OCI-LY3 (cell line): ENCODE measurements at regions not wholly inside any gene's neighbourhood (a gene's known extent, or its start where the extent isn't known, plus 50 kb on each side); places are given as distances from the start of the nearest gene placed in this dataset.

Experiments
- H2AFZ ChIP-seq: fragments of 200-600, 300-600 bp; shearing (Covaris generic); 2 replicates; pipeline ENCODE4 v1.6.0; 2014; ENCODE audit warnings: antibody characterized with exemption, low read depth, low read length
- H3K27ac ChIP-seq: fragments of 200-600, 300-600 bp; sonication (generic); 2 replicates; pipeline ENCODE4 v1.5.1; 2014; ENCODE audit warnings: mild to moderate bottlenecking, low read length, moderate library complexity, mixed read lengths
- H3K27me3 ChIP-seq: fragments of 200-600, 300-600 bp; sonication (generic); 2 replicates; pipeline ENCODE4 v1.6.1; 2014; ENCODE audit warnings: low read depth, low read length, mixed read lengths
- H3K36me3 ChIP-seq: fragments of 200-600, 300-600 bp; sonication (generic); replicated peaks from 2 replicates; pipeline ENCODE3; 2014; ENCODE audit warnings: low read depth, low read length, mixed read lengths
- H3K4me1 ChIP-seq: fragments of 300-600, 200-600 bp; sonication (generic); 2 replicates; pipeline ENCODE4 v1.6.1; 2014; ENCODE audit warnings: low read length, mixed read lengths
- H3K4me2 ChIP-seq: fragments of 200-600, 300-600 bp; sonication (generic); 2 replicates; pipeline ENCODE4 v1.6.1; 2014; ENCODE audit warnings: low read length, mixed read lengths
- H3K4me3 ChIP-seq: fragments of 300-600, 200-600 bp; sonication (generic); 2 replicates; pipeline ENCODE4 v1.5.1; 2014; ENCODE audit warnings: antibody characterized with exemption, mild to moderate bottlenecking, low read length, moderate library complexity
- H3K79me2 ChIP-seq: fragments of 300-600, 200-600 bp; shearing (Covaris generic); 2 replicates; pipeline ENCODE4 v1.6.1; 2014; ENCODE audit warnings: mild to moderate bottlenecking, low read length, mixed read lengths
- H3K9ac ChIP-seq: fragments of 300-600, 200-600 bp; shearing (Covaris generic); 2 replicates; pipeline ENCODE4 v1.6.0; 2014; ENCODE audit warnings: mild to moderate bottlenecking, low read length, moderate library complexity
- H3K9me3 ChIP-seq: fragments of 200-600, 300-600 bp; shearing (Covaris generic); 2 replicates; pipeline ENCODE4 v1.6.1; 2014; ENCODE audit warnings: low read length, mixed read lengths; ENCODE audit not compliant: insufficient read depth
- H4K20me1 ChIP-seq: fragments of 200-600, 300-600 bp; sonication (generic); 2 replicates; pipeline ENCODE4 v1.6.1; 2016; ENCODE audit warnings: low read length, mixed read lengths; ENCODE audit not compliant: insufficient read depth
- EZH2phosphoT487 ChIP-seq: fragments of 200-600 bp; shearing (Covaris generic); IDR thresholded peaks from 2 replicates; pipeline ENCODE4 v1.6.1; 2018; ENCODE audit warnings: antibody characterized with exemption, mixed run types, low read depth
- TF ChIP-seq, protein P1 (sequence below): fragments of 200-600, 300-600 bp; sonication (generic); IDR thresholded peaks from 2 replicates; pipeline ENCODE4 v1.5.1; 2014; ENCODE audit warnings: antibody characterized with exemption, low read length, low read depth

DNA sequence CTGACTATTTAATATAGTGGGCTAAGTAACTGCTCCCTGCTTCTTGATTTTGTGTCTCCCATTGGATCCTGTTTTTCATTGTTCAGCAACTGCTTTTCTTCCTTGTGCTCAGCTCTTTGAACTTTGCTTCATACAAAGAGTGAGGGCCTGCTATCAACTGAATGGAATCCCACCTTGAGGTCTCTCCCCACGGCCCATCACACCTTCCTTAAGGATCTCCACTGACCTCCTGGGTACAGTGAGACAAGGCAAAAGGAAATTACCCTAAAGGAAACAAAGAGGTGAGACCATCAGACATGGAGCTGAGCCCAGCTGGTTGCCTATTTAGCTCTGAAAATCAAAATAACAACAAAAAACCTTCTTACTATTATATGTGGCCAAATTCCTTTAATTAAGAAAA lies 91.3 kb upstream of the RPL34 start:
- no peaks in the 10 kb centered on the region for H3K36me3 ChIP-seq

GRCh38 chr4:108527723-108528122 lies 92.7 kb upstream of the RPL34 start:
- no peaks in the 10 kb centered on the region for H3K79me2 ChIP-seq
- no peak overlapping the region for H3K4me2 ChIP-seq
- H3K27me3 ChIP-seq, result no peaks in the 10 kb centered on the region
- H3K27ac ChIP-seq, result no peak overlapping the region
- H3K9me3 ChIP-seq, result no peaks in the 10 kb centered on the region
- H3K9ac ChIP-seq, result no peak overlapping the region
- no peaks in the 10 kb centered on the region for H4K20me1 ChIP-seq
- H2AFZ ChIP-seq, result no peak overlapping the region
- H3K4me3 ChIP-seq, result no peak overlapping the region
- H3K36me3 ChIP-seq, result no peaks in the 10 kb centered on the region
- no peaks in the 10 kb centered on the region for H3K4me1 ChIP-seq
- TF ChIP-seq EZH2phosphoT487, result no peak
- TF ChIP-seq, protein P1, sequence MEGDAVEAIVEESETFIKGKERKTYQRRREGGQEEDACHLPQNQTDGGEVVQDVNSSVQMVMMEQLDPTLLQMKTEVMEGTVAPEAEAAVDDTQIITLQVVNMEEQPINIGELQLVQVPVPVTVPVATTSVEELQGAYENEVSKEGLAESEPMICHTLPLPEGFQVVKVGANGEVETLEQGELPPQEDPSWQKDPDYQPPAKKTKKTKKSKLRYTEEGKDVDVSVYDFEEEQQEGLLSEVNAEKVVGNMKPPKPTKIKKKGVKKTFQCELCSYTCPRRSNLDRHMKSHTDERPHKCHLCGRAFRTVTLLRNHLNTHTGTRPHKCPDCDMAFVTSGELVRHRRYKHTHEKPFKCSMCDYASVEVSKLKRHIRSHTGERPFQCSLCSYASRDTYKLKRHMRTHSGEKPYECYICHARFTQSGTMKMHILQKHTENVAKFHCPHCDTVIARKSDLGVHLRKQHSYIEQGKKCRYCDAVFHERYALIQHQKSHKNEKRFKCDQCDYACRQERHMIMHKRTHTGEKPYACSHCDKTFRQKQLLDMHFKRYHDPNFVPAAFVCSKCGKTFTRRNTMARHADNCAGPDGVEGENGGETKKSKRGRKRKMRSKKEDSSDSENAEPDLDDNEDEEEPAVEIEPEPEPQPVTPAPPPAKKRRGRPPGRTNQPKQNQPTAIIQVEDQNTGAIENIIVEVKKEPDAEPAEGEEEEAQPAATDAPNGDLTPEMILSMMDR, result no peak

More for the DNA sequence above, 91.3 kb upstream of the RPL34 start:
- Histone ChIP-seq H4K20me1 (no peaks in the 10 kb centered on the region), H3K27ac (no peak overlapping the region), H3K79me2 (no peaks in the 10 kb centered on the region), H3K4me2 (no peak overlapping the region), H3K9me3 (no peaks in the 10 kb centered on the region), H3K4me3 (no peak overlapping the region), H3K4me1 (no peaks in the 10 kb centered on the region), H3K9ac (no peak overlapping the region), H2AFZ (no peak overlapping the region), H3K27me3 (no peaks in the 10 kb centered on the region)
- TF ChIP-seq, protein P1, result no peak
- no peak for TF ChIP-seq EZH2phosphoT487

DNA sequence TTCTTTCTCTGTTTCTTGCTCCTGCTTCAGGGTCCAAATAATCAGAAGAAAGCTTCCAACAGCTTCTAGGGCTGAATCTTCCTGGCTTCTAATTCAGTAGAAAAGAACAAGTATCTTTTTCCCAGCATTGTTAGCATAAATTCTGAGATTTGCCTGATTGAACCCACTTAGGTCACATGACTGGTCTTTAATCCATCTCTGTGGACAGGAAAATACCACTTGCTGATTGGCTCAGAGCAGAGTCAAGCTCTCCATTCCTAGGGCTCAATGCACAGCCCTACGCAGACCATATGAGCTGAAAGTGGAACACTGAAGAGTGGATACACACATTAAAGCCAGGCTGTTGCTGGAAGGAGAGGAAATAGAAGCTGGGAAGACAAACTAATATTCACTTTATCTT lies 99.6 kb upstream of the RPL34 start:
- no peak overlapping the region for H3K9ac ChIP-seq
- H3K9me3 ChIP-seq, result no peaks in the 10 kb centered on the region
- H3K4me3 ChIP-seq, result no peak overlapping the region
- no peak overlapping the region for H2AFZ ChIP-seq
- H3K4me1 ChIP-seq, result no peaks in the 10 kb centered on the region
- no peaks in the 10 kb centered on the region for H3K36me3 ChIP-seq
- no peaks in the 10 kb centered on the region for H3K79me2 ChIP-seq
- no peak overlapping the region for H3K27ac ChIP-seq
- H3K27me3 ChIP-seq, result no peaks in the 10 kb centered on the region
- H4K20me1 ChIP-seq, result no peaks in the 10 kb centered on the region
- no peak for TF ChIP-seq EZH2phosphoT487
- TF ChIP-seq, protein P1, result no peak
- H3K4me2 ChIP-seq, result no peak overlapping the region

DNA sequence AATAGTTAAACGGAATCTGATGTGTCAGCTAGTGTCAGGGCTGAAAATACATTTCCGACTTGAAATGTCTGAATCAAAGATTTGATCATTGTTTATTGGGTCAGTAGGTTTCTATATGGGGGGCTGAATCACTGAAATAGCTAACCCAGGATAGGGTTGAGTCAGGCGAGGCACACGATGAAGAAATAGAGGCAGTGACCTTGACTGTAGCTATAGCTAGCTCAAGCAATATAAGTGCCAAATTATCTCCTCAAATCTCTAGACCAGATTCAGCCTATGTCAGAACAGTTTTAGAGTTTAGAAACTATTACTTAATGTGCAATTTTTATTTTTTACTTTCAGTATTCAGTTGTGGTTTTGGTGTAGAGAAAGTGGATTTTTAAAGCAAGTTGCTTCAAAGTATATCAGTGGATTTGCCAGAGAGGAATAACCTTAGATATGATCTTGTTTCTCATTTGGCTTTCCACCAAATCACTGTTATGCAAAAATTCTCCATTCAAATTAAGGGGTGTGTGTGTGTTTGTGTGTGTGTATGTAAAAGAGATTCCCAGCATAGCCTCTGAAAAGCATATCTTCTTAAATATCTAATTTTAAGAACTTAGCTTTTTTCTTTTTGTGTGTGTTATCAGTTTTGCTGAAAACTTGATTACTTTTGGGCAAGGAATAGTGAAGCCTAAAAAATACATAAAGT lies 100.3 kb upstream of the RPL34 start:
- Histone ChIP-seq H3K4me2 (no peak overlapping the region), H3K27me3 (no peaks in the 10 kb centered on the region), H2AFZ (no peak overlapping the region), H3K36me3 (no peaks in the 10 kb centered on the region), H3K27ac (no peak overlapping the region), H3K9me3 (no peaks in the 10 kb centered on the region), H3K4me3 (no peak overlapping the region), H3K4me1 (no peaks in the 10 kb centered on the region), H3K9ac (no peak overlapping the region), H4K20me1 (no peaks in the 10 kb centered on the region), H3K79me2 (no peaks in the 10 kb centered on the region)
- TF ChIP-seq, protein P1, result no peak
- TF ChIP-seq EZH2phosphoT487, result no peak
